ENCODE measurements at regions not wholly inside any gene's neighbourhood (a gene's known extent, or its start where the extent isn't known, plus 50 kb on each side); places are given as distances from the start of the nearest gene placed in this dataset.
"Not testable (repeated sequence)": the region's sequence is repeated elsewhere in the genome, so short reads cannot be mapped to it uniquely, and the experiment has no call there.

DNA sequence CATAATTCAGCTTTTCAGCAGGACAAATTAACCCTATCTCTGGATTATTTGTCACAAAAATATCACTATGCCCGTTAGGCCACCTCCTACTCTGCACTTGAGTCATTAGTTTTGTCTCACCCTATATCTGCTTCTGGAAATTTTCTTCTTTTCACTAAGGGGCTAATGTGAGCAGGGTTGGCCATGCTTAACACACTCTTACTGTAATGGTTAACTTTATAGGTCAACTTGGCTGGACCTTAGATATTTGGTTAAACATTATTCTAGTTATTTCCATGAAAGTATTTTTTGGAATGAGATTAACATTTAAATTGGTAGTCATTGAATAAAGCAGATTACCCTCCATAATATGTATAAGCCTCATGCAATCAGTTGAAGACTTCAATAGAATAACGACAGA, 394.6 kb upstream of the PTCHD4 start:
- FAIRE-seq (no peak), DNase-seq (ENCODE audit: low read depth, low spot score) (no peak)
- no peak overlapping the region for H3K27ac ChIP-seq (ENCODE audit: control insufficient read depth, insufficient read depth, low read length)
- H4K20me1 ChIP-seq (ENCODE audit: control insufficient read depth, extremely low read depth, insufficient read depth, low read length), result no peaks in the 10 kb centered on the region
- dilution Hi-C loops (cut with MboI; ENCODE audit: extremely low pct_ligation_motif_present, low sequenced_read_pairs), result no loop called here
- no peak for TF ChIP-seq EZH2 (IDR thresholded peaks at IDR 0.05; ENCODE audit: low read length)
- H3K9me1 ChIP-seq (ENCODE audit: control insufficient read depth, extremely low read depth, insufficient read depth, low read length), result no peaks in the 10 kb centered on the region
- no peak overlapping the region for H3K4me3 ChIP-seq (ENCODE audit: control insufficient read depth in 2 of 3, extremely low read depth in 1 of 3, insufficient read depth in 2 of 3, low read depth in 1 of 3, low read length in 3 of 3)
- no peaks in the 10 kb centered on the region for H3K4me1 ChIP-seq (ENCODE audit: control insufficient read depth, extremely low read depth, insufficient read depth, low read length)
- no peak overlapping the region for H3K9ac ChIP-seq (ENCODE audit: control insufficient read depth, extremely low read depth, insufficient read depth, low read length)
- no peaks in the 10 kb centered on the region for H3K36me3 ChIP-seq (ENCODE audit: control insufficient read depth in 2 of 2, extremely low read depth in 1 of 2, insufficient read depth in 2 of 2, low read length in 2 of 2)
- no peaks in the 10 kb centered on the region for H3K79me2 ChIP-seq (ENCODE audit: control insufficient read depth, insufficient read depth, low read length)
- H3K9me3 ChIP-seq (ENCODE audit: control insufficient read depth, low read depth, low read length), result no peaks in the 10 kb centered on the region
- no peaks in the 10 kb centered on the region for H3K27me3 ChIP-seq (ENCODE audit: control insufficient read depth, extremely low read depth, insufficient read depth, low read length)
- H3K4me2 ChIP-seq (ENCODE audit: control insufficient read depth, extremely low read depth, insufficient read depth, low read depth, low read length), result no peak overlapping the region
- H2AFZ ChIP-seq (ENCODE audit: control insufficient read depth, low read length), result no peak overlapping the region

DNA sequence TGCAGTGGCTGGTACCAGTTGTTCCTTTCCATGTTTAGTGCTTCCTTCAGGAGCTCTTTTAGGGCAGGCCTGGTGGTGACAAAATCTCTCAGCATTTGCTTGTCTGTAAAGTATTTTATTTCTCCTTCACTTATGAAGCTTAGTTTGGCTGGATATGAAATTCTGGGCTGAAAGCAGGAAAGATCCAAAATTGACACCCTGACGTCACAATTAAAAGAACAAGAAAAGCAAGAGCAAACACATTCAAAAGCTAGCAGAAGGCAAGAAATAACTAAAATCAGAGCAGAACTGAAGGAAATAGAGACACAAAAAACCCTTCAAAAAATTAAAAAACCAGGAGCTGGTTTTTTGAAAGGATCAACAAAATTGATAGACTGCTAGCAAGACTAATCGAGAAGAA, 382.4 kb upstream of the PTCHD4 start:
- H3K9me3 ChIP-seq (ENCODE audit: control insufficient read depth, low read depth, low read length); H3K4me1 ChIP-seq (ENCODE audit: control insufficient read depth, extremely low read depth, insufficient read depth, low read length); H4K20me1 ChIP-seq (ENCODE audit: control insufficient read depth, extremely low read depth, insufficient read depth, low read length); H3K9ac ChIP-seq (ENCODE audit: control insufficient read depth, extremely low read depth, insufficient read depth, low read length); H3K4me2 ChIP-seq (ENCODE audit: control insufficient read depth, extremely low read depth, insufficient read depth, low read depth, low read length); H3K27me3 ChIP-seq (ENCODE audit: control insufficient read depth, extremely low read depth, insufficient read depth, low read length); DNase-seq (ENCODE audit: low read depth, low spot score); H2AFZ ChIP-seq (ENCODE audit: control insufficient read depth, low read length); dilution Hi-C loops (cut with MboI; ENCODE audit: extremely low pct_ligation_motif_present, low sequenced_read_pairs); H3K9me1 ChIP-seq (ENCODE audit: control insufficient read depth, extremely low read depth, insufficient read depth, low read length); H3K4me3 ChIP-seq (ENCODE audit: control insufficient read depth in 2 of 3, extremely low read depth in 1 of 3, insufficient read depth in 2 of 3, low read depth in 1 of 3, low read length in 3 of 3); FAIRE-seq; H3K36me3 ChIP-seq (ENCODE audit: control insufficient read depth in 2 of 2, extremely low read depth in 1 of 2, insufficient read depth in 2 of 2, low read length in 2 of 2); H3K79me2 ChIP-seq (ENCODE audit: control insufficient read depth, insufficient read depth, low read length); H3K27ac ChIP-seq (ENCODE audit: control insufficient read depth, insufficient read depth, low read length): not testable (repeated sequence)

DNA sequence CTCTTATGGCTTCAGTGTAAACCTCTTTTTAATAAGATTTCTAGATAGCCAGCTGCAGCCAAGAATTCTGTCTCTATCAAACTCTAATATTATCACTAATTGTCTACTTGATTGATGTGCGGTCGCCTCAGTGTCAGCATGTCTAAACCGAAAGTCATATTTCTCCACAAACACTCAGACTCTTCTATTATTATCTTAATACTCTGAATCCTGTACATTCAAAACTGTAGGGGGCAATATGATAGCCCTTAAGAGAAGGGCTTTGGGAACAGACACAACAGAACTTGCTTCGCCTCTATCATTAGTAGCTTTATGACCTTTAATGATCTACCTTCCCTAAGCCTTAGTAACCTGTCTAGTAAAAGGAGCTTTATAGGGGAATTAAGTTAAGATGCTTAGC, 379.7 kb upstream of the PTCHD4 start:
- no peak for TF ChIP-seq EZH2 (IDR thresholded peaks at IDR 0.05; ENCODE audit: low read length)
- TF ChIP-seq, protein P1, sequence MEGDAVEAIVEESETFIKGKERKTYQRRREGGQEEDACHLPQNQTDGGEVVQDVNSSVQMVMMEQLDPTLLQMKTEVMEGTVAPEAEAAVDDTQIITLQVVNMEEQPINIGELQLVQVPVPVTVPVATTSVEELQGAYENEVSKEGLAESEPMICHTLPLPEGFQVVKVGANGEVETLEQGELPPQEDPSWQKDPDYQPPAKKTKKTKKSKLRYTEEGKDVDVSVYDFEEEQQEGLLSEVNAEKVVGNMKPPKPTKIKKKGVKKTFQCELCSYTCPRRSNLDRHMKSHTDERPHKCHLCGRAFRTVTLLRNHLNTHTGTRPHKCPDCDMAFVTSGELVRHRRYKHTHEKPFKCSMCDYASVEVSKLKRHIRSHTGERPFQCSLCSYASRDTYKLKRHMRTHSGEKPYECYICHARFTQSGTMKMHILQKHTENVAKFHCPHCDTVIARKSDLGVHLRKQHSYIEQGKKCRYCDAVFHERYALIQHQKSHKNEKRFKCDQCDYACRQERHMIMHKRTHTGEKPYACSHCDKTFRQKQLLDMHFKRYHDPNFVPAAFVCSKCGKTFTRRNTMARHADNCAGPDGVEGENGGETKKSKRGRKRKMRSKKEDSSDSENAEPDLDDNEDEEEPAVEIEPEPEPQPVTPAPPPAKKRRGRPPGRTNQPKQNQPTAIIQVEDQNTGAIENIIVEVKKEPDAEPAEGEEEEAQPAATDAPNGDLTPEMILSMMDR (optimal IDR thresholded peaks at IDR 0.05 in 1 of 3, IDR thresholded peaks at IDR 0.05 in 1 of 3, conservative IDR thresholded peaks at IDR 0.05 in 1 of 3; ENCODE audit: extremely low read depth in 1 of 3, insufficient read depth in 2 of 3, low read length in 3 of 3), result no peak
- no peaks in the 10 kb centered on the region for H3K79me2 ChIP-seq (ENCODE audit: control insufficient read depth, insufficient read depth, low read length)
- H2AFZ ChIP-seq (ENCODE audit: control insufficient read depth, low read length), result no peak overlapping the region
- dilution Hi-C loops (cut with MboI; ENCODE audit: extremely low pct_ligation_motif_present, low sequenced_read_pairs), result no loop called here
- H3K4me1 ChIP-seq (ENCODE audit: control insufficient read depth, extremely low read depth, insufficient read depth, low read length), result no peaks in the 10 kb centered on the region
- no peak overlapping the region for H3K4me2 ChIP-seq (ENCODE audit: control insufficient read depth, extremely low read depth, insufficient read depth, low read depth, low read length)
- no peak overlapping the region for H3K4me3 ChIP-seq (ENCODE audit: control insufficient read depth in 2 of 3, extremely low read depth in 1 of 3, insufficient read depth in 2 of 3, low read depth in 1 of 3, low read length in 3 of 3)
- no peak overlapping the region for H3K27ac ChIP-seq (ENCODE audit: control insufficient read depth, insufficient read depth, low read length)
- no peaks in the 10 kb centered on the region for H3K9me1 ChIP-seq (ENCODE audit: control insufficient read depth, extremely low read depth, insufficient read depth, low read length)
- FAIRE-seq, result no peak
- H4K20me1 ChIP-seq (ENCODE audit: control insufficient read depth, extremely low read depth, insufficient read depth, low read length), result no peaks in the 10 kb centered on the region
- no peak for DNase-seq (ENCODE audit: low read depth, low spot score)
- no peaks in the 10 kb centered on the region for H3K27me3 ChIP-seq (ENCODE audit: control insufficient read depth, extremely low read depth, insufficient read depth, low read length)
- H3K9ac ChIP-seq (ENCODE audit: control insufficient read depth, extremely low read depth, insufficient read depth, low read length), result no peak overlapping the region
- H3K36me3 ChIP-seq (ENCODE audit: control insufficient read depth in 2 of 2, extremely low read depth in 1 of 2, insufficient read depth in 2 of 2, low read length in 2 of 2), result no peaks in the 10 kb centered on the region
- H3K9me3 ChIP-seq (ENCODE audit: control insufficient read depth, low read depth, low read length), result no peaks in the 10 kb centered on the region

Measured in keratinocyte (primary cell).